ENCODE measurements at regions not wholly inside any gene's neighbourhood (a gene's known extent, or its start where the extent isn't known, plus 50 kb on each side); places are given as distances from the start of the nearest gene placed in this dataset.

GRCh38 chrX:16018291-16018690 lies 105.1 kb upstream of the GRPR start:
- H3K4me3 ChIP-seq (ENCODE audit: low read depth, low read length): no peak overlapping the region
- DNase-seq (ENCODE audit: low read depth): no peak
- no peak for TF ChIP-seq CTCF (IDR thresholded peaks at IDR 0.05; ENCODE audit: insufficient read depth, low read depth, low read length, missing control alignments)

GRCh38 chrX:16014171-16014570 lies 109.2 kb upstream of the GRPR start:
- no peak for TF ChIP-seq CTCF (IDR thresholded peaks at IDR 0.05; ENCODE audit: insufficient read depth, low read depth, low read length, missing control alignments)
- H3K4me3 ChIP-seq (ENCODE audit: low read depth, low read length): no peak overlapping the region
- no peak for DNase-seq (ENCODE audit: low read depth)

GRCh38 chrX:16012250-16012649 lies 111.1 kb upstream of the GRPR start:
- no peak overlapping the region for H3K4me3 ChIP-seq (ENCODE audit: low read depth, low read length)
- DNase-seq (ENCODE audit: low read depth): no peak
- TF ChIP-seq CTCF (IDR thresholded peaks at IDR 0.05; ENCODE audit: insufficient read depth, low read depth, low read length, missing control alignments): no peak

GRCh38 chrX:16005917-16006316 lies 117.4 kb upstream of the GRPR start:
- DNase-seq (ENCODE audit: low read depth): no peak
- no peak for TF ChIP-seq CTCF (IDR thresholded peaks at IDR 0.05; ENCODE audit: insufficient read depth, low read depth, low read length, missing control alignments)

GRCh38 chrX:16002185-16002584 lies 121.2 kb upstream of the GRPR start:
- no peak for TF ChIP-seq CTCF (IDR thresholded peaks at IDR 0.05; ENCODE audit: insufficient read depth, low read depth, low read length, missing control alignments)
- H3K4me3 ChIP-seq (ENCODE audit: low read depth, low read length): no peak overlapping the region
- no peak for DNase-seq (ENCODE audit: low read depth)

More at GRCh38 chrX:16005917-16006316, 117.4 kb upstream of the GRPR start:
- no peak overlapping the region for H3K4me3 ChIP-seq (ENCODE audit: low read depth, low read length)

- DNase-seq (ENCODE audit: low read depth): no peak
- H3K4me3 ChIP-seq (ENCODE audit: low read depth, low read length): no peak overlapping the region
- TF ChIP-seq CTCF (IDR thresholded peaks at IDR 0.05; ENCODE audit: insufficient read depth, low read depth, low read length, missing control alignments): no peak
Observed at GRCh38 chrX:15998350-15998749, 125.0 kb upstream of the GRPR start.

GRCh38 chrX:15989716-15990115 lies 133.6 kb upstream of the GRPR start:
- no peak for DNase-seq (ENCODE audit: low read depth)
- H3K4me3 ChIP-seq (ENCODE audit: low read depth, low read length): no peak overlapping the region
- TF ChIP-seq CTCF (IDR thresholded peaks at IDR 0.05; ENCODE audit: insufficient read depth, low read depth, low read length, missing control alignments): no peak
